Keratinocyte (primary cell): ENCODE measurements at regions not wholly inside any gene's neighbourhood (a gene's known extent, or its start where the extent isn't known, plus 50 kb on each side); places are given as distances from the start of the nearest gene placed in this dataset.

ENCODE experiments used
- DNase-seq: peaks from one replicate; pipeline ENCODE4 v3.0.0-alpha.2; 2011; ENCODE audit warnings: low read depth, missing footprints, low spot score
- FAIRE-seq: peaks from 2 replicates; lab custom pipeline; 2011; peaks lifted over from hg19 to GRCh38; lab: Jason Lieb, UNC
- H2AFZ ChIP-seq: 2 replicates; pipeline ENCODE4 v1.6.0; 2012; ENCODE audit warnings: low read length, control low read depth, inconsistent platforms; ENCODE audit not compliant: control insufficient read depth
- H3K27ac ChIP-seq: 2 replicates; pipeline ENCODE4 v1.5.1; 2011; ENCODE audit warnings: low read length; ENCODE audit not compliant: control insufficient read depth, insufficient read depth
- H3K27me3 ChIP-seq: 3 replicates; pipeline ENCODE4 v1.6.0; 2011; ENCODE audit warnings: low read length; ENCODE audit not compliant: control insufficient read depth, insufficient read depth; ENCODE audit errors: extremely low read depth
- H3K36me3 ChIP-seq, 2 experiments: 2 replicates in 1 of 2; 3 replicates in 1 of 2; pipeline ENCODE4 v1.5.1; 2011; ENCODE audit warnings: low read length in 2 of 2, mild to moderate bottlenecking in 1 of 2; ENCODE audit not compliant: control insufficient read depth in 2 of 2, insufficient read depth in 2 of 2; ENCODE audit errors: extremely low read depth in 1 of 2
- H3K4me1 ChIP-seq: 3 replicates; pipeline ENCODE4 v1.5.1; 2011; ENCODE audit warnings: low read length; ENCODE audit not compliant: control insufficient read depth, insufficient read depth; ENCODE audit errors: extremely low read depth
- H3K4me2 ChIP-seq: 3 replicates; pipeline ENCODE4 v1.6.0; 2011; ENCODE audit warnings: low read depth, low read length; ENCODE audit not compliant: control insufficient read depth, insufficient read depth; ENCODE audit errors: extremely low read depth
- H3K4me3 ChIP-seq, 3 experiments: fragments of 200-600 bp in 1 of 3; sonication (generic) in 1 of 3; 2 replicates in 2 of 3; 3 replicates in 1 of 3; pipeline ENCODE4 v1.5.1; 2011 to 2016; ENCODE audit warnings: low read length in 3 of 3, mild to moderate bottlenecking in 3 of 3, control low read depth in 2 of 3, inconsistent platforms in 1 of 3, low read depth in 1 of 3, mixed read lengths in 1 of 3, mixed run types in 1 of 3, moderate library complexity in 1 of 3; ENCODE audit not compliant: control insufficient read depth in 2 of 3, insufficient read depth in 2 of 3; ENCODE audit errors: extremely low read depth in 1 of 3
- H3K79me2 ChIP-seq: 2 replicates; pipeline ENCODE4 v1.6.0; 2012; ENCODE audit warnings: low read length; ENCODE audit not compliant: control insufficient read depth, insufficient read depth
- H3K9ac ChIP-seq: 3 replicates; pipeline ENCODE4 v1.6.0; 2011; ENCODE audit warnings: low read length; ENCODE audit not compliant: control insufficient read depth, insufficient read depth; ENCODE audit errors: extremely low read depth
- H3K9me1 ChIP-seq: 3 replicates; pipeline ENCODE4 v1.6.0; 2011; ENCODE audit warnings: low read length; ENCODE audit not compliant: control insufficient read depth, insufficient read depth; ENCODE audit errors: extremely low read depth
- H3K9me3 ChIP-seq: 2 replicates; pipeline ENCODE4 v1.5.1; 2012; ENCODE audit warnings: low read depth, low read length; ENCODE audit not compliant: control insufficient read depth
- H4K20me1 ChIP-seq: 3 replicates; pipeline ENCODE4 v1.6.0; 2011; ENCODE audit warnings: low read length; ENCODE audit not compliant: control insufficient read depth, insufficient read depth; ENCODE audit errors: extremely low read depth
- CTCF ChIP-seq, 3 experiments: IDR thresholded peaks in 1 of 3; conservative IDR thresholded peaks in 1 of 3; optimal IDR thresholded peaks in 1 of 3; 2 replicates in 2 of 3; 3 replicates in 1 of 3; pipeline versions ENCODE3 to v1.5.1; 2011; ENCODE audit warnings: low read length in 3 of 3, mild to moderate bottlenecking in 3 of 3, moderate library complexity in 2 of 3, control low read depth in 1 of 3, inconsistent platforms in 1 of 3; ENCODE audit not compliant: insufficient read depth in 2 of 3; ENCODE audit errors: extremely low read depth in 1 of 3
- EZH2 ChIP-seq: IDR thresholded peaks from one replicate; pipeline ENCODE4 v1.6.1; 2012; ENCODE audit warnings: inconsistent platforms, mild to moderate bottlenecking, low read length, moderate library complexity
- dilution Hi-C: fragments of 300-500 bp; cut with MboI; formaldehyde crosslinking; loops from one replicate; pipeline ENCODE4 v1.7.0; 2020; ENCODE audit warnings: low sequenced_read_pairs; ENCODE audit not compliant: extremely low pct_ligation_motif_present

- Histone ChIP-seq H3K36me3 (no peaks in the 10 kb centered on the region), H3K27me3 (no peaks in the 10 kb centered on the region), H3K79me2 (no peaks in the 10 kb centered on the region), H3K9me3 (no peaks in the 10 kb centered on the region), H4K20me1 (no peaks in the 10 kb centered on the region), H3K9ac (no peak overlapping the region), H2AFZ (no peak overlapping the region), H3K27ac (no peak overlapping the region), H3K4me2 (no peak overlapping the region), H3K4me3 (no peak overlapping the region), H3K4me1 (no peaks in the 10 kb centered on the region), H3K9me1 (no peaks in the 10 kb centered on the region)
- no peak for TF ChIP-seq EZH2
- TF ChIP-seq CTCF (optimal IDR thresholded peaks at IDR 0.05 in 1 of 3, IDR thresholded peaks at IDR 0.05 in 1 of 3, conservative IDR thresholded peaks at IDR 0.05 in 1 of 3; ENCODE audit: extremely low read depth in 1 of 3, insufficient read depth in 2 of 3, low read length in 3 of 3), result no peak
- FAIRE-seq, result no peak
- no peak for DNase-seq
- dilution Hi-C loops, result no loop called here
Observed at GRCh38 chr6:114524081-114524480, 181.3 kb upstream of the HS3ST5 start.

- Histone ChIP-seq H3K4me3 (no peak overlapping the region), H3K9ac (no peak overlapping the region), H3K9me1 (no peaks in the 10 kb centered on the region), H3K79me2 (no peaks in the 10 kb centered on the region), H3K9me3 (no peaks in the 10 kb centered on the region), H3K36me3 (no peaks in the 10 kb centered on the region), H3K27ac (no peak overlapping the region), H4K20me1 (no peaks in the 10 kb centered on the region), H3K4me2 (no peak overlapping the region), H3K4me1 (no peaks in the 10 kb centered on the region), H3K27me3 (no peaks in the 10 kb centered on the region), H2AFZ (no peak overlapping the region)
- TF ChIP-seq EZH2 (no peak), CTCF (optimal IDR thresholded peaks at IDR 0.05 in 1 of 3, IDR thresholded peaks at IDR 0.05 in 1 of 3, conservative IDR thresholded peaks at IDR 0.05 in 1 of 3; ENCODE audit: extremely low read depth in 1 of 3, insufficient read depth in 2 of 3, low read length in 3 of 3) (no peak)
- FAIRE-seq, result no peak
- no peak for DNase-seq
- dilution Hi-C loops, result no loop called here
Observed at GRCh38 chr6:114523508-114523907, 180.7 kb upstream of the HS3ST5 start.
